B cell (primary cell): ENCODE measurements at regions not wholly inside any gene's neighbourhood (a gene's known extent, or its start where the extent isn't known, plus 50 kb on each side); places are given as distances from the start of the nearest gene placed in this dataset.

Experiments
- ATAC-seq: fragments of 200-7000 bp; cut with Tn5 transposase; one replicate; pipeline ENCODE4 v1.10.0; 2021; ENCODE audit warnings: low read depth, mild to moderate bottlenecking, moderate number of reproducible peaks, moderate library complexity
- CTCF ChIA-PET: fragments of 350-600 bp; sonication (Branson Sonifier 250); formaldehyde crosslinking; loops from one replicate; lab custom pipeline; 2021; ENCODE audit warnings: antibody characterized with exemption, inconsistent platforms; lab: Charles Lee
- POLR2A ChIA-PET: fragments of 350-600 bp; sonication (Branson Sonifier 250); formaldehyde crosslinking; loops from one replicate; lab custom pipeline; 2021; ENCODE audit warnings: antibody characterized with exemption; lab: Charles Lee
- DNase-seq: peaks from one replicate; pipeline ENCODE4 v3.0.0; 2013
- H2AFZ ChIP-seq: 2 replicates; pipeline ENCODE4 v1.6.1; 2012; ENCODE audit warnings: mild to moderate bottlenecking, low read depth, low read length; ENCODE audit not compliant: insufficient read depth, poor library complexity, severe bottlenecking
- H3K27ac ChIP-seq, 2 donors: 1 replicate in 1 of 2; 2 replicates in 1 of 2; pipeline ENCODE4 v1.5.1; 2012 to 2013; ENCODE audit warnings: low read length in 2 of 2, mild to moderate bottlenecking in 2 of 2, moderate library complexity in 1 of 2
- H3K27me3 ChIP-seq, 4 experiments: fragments of 200-600 bp in 1 of 4; sonication (generic) in 1 of 4; replicated peaks in 1 of 4; 1 replicate in 2 of 4; 2 replicates in 2 of 4; pipeline versions ENCODE4 v1.6.1 to v1.7.0; 2013 to 2016; ENCODE audit warnings: low read length in 3 of 4, mild to moderate bottlenecking in 2 of 4, mixed read lengths in 1 of 4, moderate library complexity in 1 of 4; ENCODE audit not compliant: insufficient read depth in 4 of 4, control insufficient read depth in 3 of 4; ENCODE audit errors: control extremely low read depth in 1 of 4
- H3K36me3 ChIP-seq, 2 experiments: replicated peaks in 1 of 2; 1 replicate in 1 of 2; 2 replicates in 1 of 2; pipeline versions ENCODE4 v1.6.1 to v1.7.1; 2013; ENCODE audit warnings: low read length in 1 of 2; ENCODE audit not compliant: insufficient read depth in 2 of 2, control insufficient read depth in 1 of 2; ENCODE audit errors: control extremely low read depth in 1 of 2, extremely low read depth in 1 of 2
- H3K4me1 ChIP-seq, 2 donors: fragments of 200-600 bp in 1 of 2; sonication (generic) in 1 of 2; 1 replicate in 1 of 2; 2 replicates in 1 of 2; pipeline versions ENCODE4 v1.5.1 to v1.6.1; 2013 to 2017; ENCODE audit warnings: low read length in 2 of 2; ENCODE audit not compliant: control insufficient read depth in 2 of 2, insufficient read depth in 2 of 2
- H3K4me2 ChIP-seq: replicated peaks from 2 replicates; pipeline ENCODE3; 2012; ENCODE audit warnings: mild to moderate bottlenecking, low read depth, low read length; ENCODE audit not compliant: poor library complexity, severe bottlenecking
- H3K4me3 ChIP-seq, 5 experiments: fragments of 200-600 bp in 1 of 5; sonication (generic) in 1 of 5; 1 replicate in 3 of 5; 2 replicates in 2 of 5; pipeline versions ENCODE4 v1.5.1 to v1.7.0; 2011 to 2016; ENCODE audit warnings: low read length in 4 of 5, mild to moderate bottlenecking in 4 of 5, low read depth in 2 of 5, control low read depth in 1 of 5, moderate library complexity in 1 of 5; ENCODE audit not compliant: insufficient read depth in 1 of 5; ENCODE audit errors: control extremely low read depth in 1 of 5, extremely low read depth in 1 of 5
- H3K79me2 ChIP-seq: fragments of 200-600 bp; sonication (generic); one replicate; pipeline ENCODE4 v1.6.0; 2016; ENCODE audit warnings: low read length; ENCODE audit not compliant: control insufficient read depth, insufficient read depth
- H3K9ac ChIP-seq: fragments of 200-600 bp; sonication (generic); 2 replicates; pipeline ENCODE4 v1.6.1; 2017; ENCODE audit warnings: mild to moderate bottlenecking, low read length, moderate library complexity
- H3K9me3 ChIP-seq, 3 donors: one replicate each; pipeline versions ENCODE4 v1.6.1 to v1.7.1; 2013; ENCODE audit warnings: low read length in 2 of 3; ENCODE audit not compliant: control insufficient read depth in 2 of 3, insufficient read depth in 1 of 3; ENCODE audit errors: control extremely low read depth in 1 of 3
- H4K20me1 ChIP-seq: 2 replicates; pipeline ENCODE4 v1.6.0; 2012; ENCODE audit warnings: mild to moderate bottlenecking, low read length; ENCODE audit not compliant: insufficient read depth, control insufficient read depth, poor library complexity, severe bottlenecking
- H3K27ac Mint-ChIP-seq: one replicate; pipeline ENCODE4 v1.8.0; 2021; ENCODE audit warnings: mixed read lengths
- H3K27me3 Mint-ChIP-seq: one replicate; pipeline ENCODE4 v1.8.0; 2021; ENCODE audit warnings: mixed read lengths
- H3K4me1 Mint-ChIP-seq: one replicate; pipeline ENCODE4 v1.8.0; 2021; ENCODE audit warnings: mixed read lengths
- H3K4me3 Mint-ChIP-seq: one replicate; pipeline ENCODE4 v1.8.0; 2021; ENCODE audit warnings: mixed read lengths
- H3K9me3 Mint-ChIP-seq: one replicate; pipeline ENCODE4 v1.8.0; 2022; ENCODE audit warnings: mixed read lengths; ENCODE audit not compliant: insufficient read depth
- CTCF ChIP-seq: fragments of 200-600 bp; IDR thresholded peaks from one replicate; pipeline ENCODE4 v1.8.0; 2022; ENCODE audit warnings: antibody characterized with exemption, mild to moderate bottlenecking
- EZH2 ChIP-seq: IDR thresholded peaks from 2 replicates; pipeline ENCODE4 v1.6.1; 2012; ENCODE audit warnings: borderline replicate concordance, low read depth, mild to moderate bottlenecking, moderate library complexity, low read length; ENCODE audit not compliant: insufficient read depth, poor library complexity, severe bottlenecking
- WGBS: methylation state at CpG from one replicate; pipeline ENCODE4 v1.1.5; 2013; ENCODE audit warnings: missing lambda C conversion rate; ENCODE audit not compliant: insufficient coverage; 5-methylcytosine and 5-hydroxymethylcytosine counted together
- intact Hi-C: fragments of 100-400 bp; cut with micrococcal nuclease; formaldehyde crosslinking; loops from one replicate; pipeline ENCODE4 v1.10.0; 2022

GRCh38 chr1:242710847-242711246 is 186.3 kb upstream of the PLD5 start:
- no peaks in the 10 kb centered on the region for H3K4me1 Mint-ChIP-seq
- Histone ChIP-seq H3K9me3 (peaks cover 0 to 6% (median 0%) of the 10 kb centered on the region in 3 donors), H3K4me1 (no peaks in the 10 kb centered on the region), H3K4me2 (no peak overlapping the region), H3K4me3 (no peak overlapping the region), H3K36me3 (no peaks in the 10 kb centered on the region), H3K27ac (no peak overlapping the region), H3K27me3 (peaks cover 0 to 7% (median 0%) of the 10 kb centered on the region in 4 experiments), H4K20me1 (no peaks in the 10 kb centered on the region), H3K79me2 (no peaks in the 10 kb centered on the region), H2AFZ (no peak overlapping the region), H3K9ac (no peak overlapping the region)
- no peak overlapping the region for H3K4me3 Mint-ChIP-seq
- no peak for ATAC-seq
- DNase-seq: no peak
- intact Hi-C loops: no loop called here
- POLR2A ChIA-PET: no interaction called here
- H3K27ac Mint-ChIP-seq: no peak overlapping the region
- no CpG with 5 or more reads among the region's 1 CpG for WGBS
- no peaks in the 10 kb centered on the region for H3K27me3 Mint-ChIP-seq
- peaks cover 3% of the 10 kb centered on the region for H3K9me3 Mint-ChIP-seq
- CTCF ChIA-PET: no interaction called here
- TF ChIP-seq CTCF (no peak), EZH2 (no peak)

- Histone ChIP-seq H3K79me2 (no peaks in the 10 kb centered on the region), H3K4me3 (no peak overlapping the region), H3K27me3 (peaks cover 0 to 3% (median 0%) of the 10 kb centered on the region in 4 experiments), H4K20me1 (no peaks in the 10 kb centered on the region), H2AFZ (no peak overlapping the region), H3K4me2 (no peak overlapping the region), H3K27ac (no peak overlapping the region), H3K9me3 (peaks cover 0 to 6% (median 0%) of the 10 kb centered on the region in 3 donors), H3K4me1 (no peaks in the 10 kb centered on the region), H3K36me3 (no peaks in the 10 kb centered on the region), H3K9ac (no peak overlapping the region)
- peaks cover 3% of the 10 kb centered on the region for H3K9me3 Mint-ChIP-seq
- TF ChIP-seq EZH2 (no peak), CTCF (no peak)
- H3K4me3 Mint-ChIP-seq: no peak overlapping the region
- H3K4me1 Mint-ChIP-seq: no peaks in the 10 kb centered on the region
- intact Hi-C loops: no loop called here
- POLR2A ChIA-PET: no interaction called here
- WGBS: 80% methylated on average over 1 of the region's 4 CpGs
- no peak for DNase-seq
- no peak overlapping the region for H3K27ac Mint-ChIP-seq
- CTCF ChIA-PET: no interaction called here
- H3K27me3 Mint-ChIP-seq: peaks cover 4% of the 10 kb centered on the region
- ATAC-seq: no peak
Measured at GRCh38 chr1:242710286-242710685, 185.8 kb upstream of the PLD5 start.
